ENCODE measurements at regions not wholly inside any gene's neighbourhood (a gene's known extent, or its start where the extent isn't known, plus 50 kb on each side); places are given as distances from the start of the nearest gene placed in this dataset.

- Mint-ChIP-seq H3K4me3 (no peak overlapping the region), H3K36me3 (peaks cover 4% of the 10 kb centered on the region), H3K4me1 (peaks cover 45% of the 10 kb centered on the region), H3K9me3 (peaks cover 3% of the 10 kb centered on the region), H3K27ac (peak overlapping the region; percentile 71), H3K27me3 (ENCODE audit: low read depth) (no peaks in the 10 kb centered on the region)
- no peak for DNase-seq (ENCODE audit: low spot score in 2 of 2, unreplicated experiment in 2 of 2)
- TF ChIP-seq CTCF (IDR thresholded peaks at IDR 0.05; ENCODE audit: unreplicated experiment), result no peak
Observed at GRCh38 chr4:183852910-183853547, 52.1 kb upstream of the STOX2 start.

GRCh38 chr4:183853548-183853940, 51.6 kb upstream of the STOX2 start:
- Mint-ChIP-seq H3K4me1 (peaks cover 49% of the 10 kb centered on the region), H3K27ac (peak overlapping the region; percentile 71), H3K9me3 (peaks cover 3% of the 10 kb centered on the region), H3K36me3 (peaks cover 4% of the 10 kb centered on the region), H3K4me3 (no peak overlapping the region), H3K27me3 (ENCODE audit: low read depth) (no peaks in the 10 kb centered on the region)
- no peak for DNase-seq (ENCODE audit: low spot score in 2 of 2, unreplicated experiment in 2 of 2)
- TF ChIP-seq CTCF (IDR thresholded peaks at IDR 0.05; ENCODE audit: unreplicated experiment), result no peak
